ENCODE measurements at regions not wholly inside any gene's neighbourhood (a gene's known extent, or its start where the extent isn't known, plus 50 kb on each side); places are given as distances from the start of the nearest gene placed in this dataset.

DNA sequence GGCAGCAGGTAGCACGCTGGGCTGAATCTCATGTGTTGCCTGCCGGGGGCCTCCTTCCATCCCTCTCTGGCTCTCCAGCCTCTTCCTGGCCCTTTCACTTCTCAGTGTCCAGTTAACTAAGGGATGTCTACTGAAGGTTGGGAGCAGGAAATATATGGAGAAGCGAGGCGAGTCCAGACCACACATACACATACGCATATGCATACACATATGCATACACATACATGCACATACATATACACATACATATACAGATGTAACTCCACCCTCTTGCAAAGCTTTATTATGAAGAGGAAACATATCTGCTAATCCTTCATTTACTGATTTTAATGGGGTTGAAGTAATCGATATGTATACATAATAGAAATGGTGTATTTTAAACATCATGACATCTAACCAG is 636.1 kb upstream of the CCDC179 start:
- no peak overlapping the region for H3K4me3 ChIP-seq
- TF ChIP-seq, protein P1, sequence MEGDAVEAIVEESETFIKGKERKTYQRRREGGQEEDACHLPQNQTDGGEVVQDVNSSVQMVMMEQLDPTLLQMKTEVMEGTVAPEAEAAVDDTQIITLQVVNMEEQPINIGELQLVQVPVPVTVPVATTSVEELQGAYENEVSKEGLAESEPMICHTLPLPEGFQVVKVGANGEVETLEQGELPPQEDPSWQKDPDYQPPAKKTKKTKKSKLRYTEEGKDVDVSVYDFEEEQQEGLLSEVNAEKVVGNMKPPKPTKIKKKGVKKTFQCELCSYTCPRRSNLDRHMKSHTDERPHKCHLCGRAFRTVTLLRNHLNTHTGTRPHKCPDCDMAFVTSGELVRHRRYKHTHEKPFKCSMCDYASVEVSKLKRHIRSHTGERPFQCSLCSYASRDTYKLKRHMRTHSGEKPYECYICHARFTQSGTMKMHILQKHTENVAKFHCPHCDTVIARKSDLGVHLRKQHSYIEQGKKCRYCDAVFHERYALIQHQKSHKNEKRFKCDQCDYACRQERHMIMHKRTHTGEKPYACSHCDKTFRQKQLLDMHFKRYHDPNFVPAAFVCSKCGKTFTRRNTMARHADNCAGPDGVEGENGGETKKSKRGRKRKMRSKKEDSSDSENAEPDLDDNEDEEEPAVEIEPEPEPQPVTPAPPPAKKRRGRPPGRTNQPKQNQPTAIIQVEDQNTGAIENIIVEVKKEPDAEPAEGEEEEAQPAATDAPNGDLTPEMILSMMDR (IDR thresholded peaks at IDR 0.05), result no peak
- TF ChIP-seq POLR2AphosphoS5 (IDR thresholded peaks at IDR 0.05; ENCODE audit: insufficient read depth in 1 of 2, low read depth in 1 of 2) (no peak), POLR2A (IDR thresholded peaks at IDR 0.05) (no peak)
- intact Hi-C loops (cut with DNase I), result no loop called here
- H3K36me3 ChIP-seq, result no peaks in the 10 kb centered on the region
- H3K9me3 ChIP-seq, result no peaks in the 10 kb centered on the region
- no peak for DNase-seq (ENCODE audit: extremely low spot score in 2 of 2)
- H3K27ac ChIP-seq, result no peak overlapping the region
- H3K27me3 ChIP-seq, result no peaks in the 10 kb centered on the region
- H3K4me1 ChIP-seq, result no peaks in the 10 kb centered on the region

DNA sequence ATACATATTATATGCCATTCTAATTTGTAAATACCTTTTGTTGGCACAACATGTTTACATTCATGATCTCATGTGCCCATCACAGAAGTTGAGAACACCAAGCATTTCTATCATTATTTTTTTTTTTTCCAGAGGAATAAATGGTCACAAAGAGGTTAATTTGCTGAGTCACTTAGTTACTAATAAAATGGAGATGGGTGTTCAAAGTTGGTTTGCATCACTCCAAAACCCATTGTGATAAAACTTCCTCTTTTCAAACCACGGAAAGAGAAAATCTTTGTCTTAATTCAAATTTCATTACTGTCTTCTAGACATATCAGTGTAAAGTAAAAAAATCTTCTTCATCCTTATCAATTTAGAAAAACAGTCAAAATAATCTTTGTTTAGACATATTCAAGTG is 636.8 kb upstream of the CCDC179 start:
- Histone ChIP-seq H3K4me1 (no peaks in the 10 kb centered on the region), H3K4me3 (no peak overlapping the region), H3K9me3 (no peaks in the 10 kb centered on the region), H3K27ac (no peak overlapping the region), H3K36me3 (no peaks in the 10 kb centered on the region), H3K27me3 (no peaks in the 10 kb centered on the region)
- intact Hi-C loops (cut with DNase I), result no loop called here
- TF ChIP-seq, protein P1 (IDR thresholded peaks at IDR 0.05), result no peak
- TF ChIP-seq POLR2A (IDR thresholded peaks at IDR 0.05), result no peak
- no peak for DNase-seq (ENCODE audit: extremely low spot score in 2 of 2)

DNA sequence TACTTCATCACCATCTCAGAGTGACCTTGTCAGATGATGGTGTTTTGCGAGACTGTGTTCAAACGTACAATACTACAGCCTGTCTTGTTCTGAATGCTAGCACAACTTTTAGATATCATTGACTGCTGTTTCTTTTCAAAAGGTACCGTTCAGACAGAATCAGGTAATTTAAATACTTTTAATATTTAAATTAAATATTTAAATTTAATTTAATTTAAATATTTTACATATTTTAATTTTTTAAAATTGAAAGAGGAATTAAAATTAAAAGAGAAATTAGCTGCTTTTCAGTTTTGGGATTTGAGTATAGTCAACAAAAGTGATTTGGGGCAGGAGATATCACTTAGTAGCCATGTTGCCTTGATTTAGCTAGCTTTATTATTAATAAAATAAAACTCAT is 642.1 kb upstream of the CCDC179 start:
- H3K36me3 ChIP-seq, result no peaks in the 10 kb centered on the region
- no peaks in the 10 kb centered on the region for H3K4me1 ChIP-seq
- TF ChIP-seq, protein P1 (IDR thresholded peaks at IDR 0.05), result no peak
- no peak for TF ChIP-seq POLR2AphosphoS5 (IDR thresholded peaks at IDR 0.05; ENCODE audit: insufficient read depth in 1 of 2, low read depth in 1 of 2)
- no peak for TF ChIP-seq POLR2A (IDR thresholded peaks at IDR 0.05)
- H3K27ac ChIP-seq, result no peak overlapping the region
- DNase-seq (ENCODE audit: extremely low spot score in 2 of 2), result no peak
- H3K4me3 ChIP-seq, result no peak overlapping the region
- H3K27me3 ChIP-seq, result no peaks in the 10 kb centered on the region
- H3K9me3 ChIP-seq, result no peaks in the 10 kb centered on the region
- intact Hi-C loops (cut with DNase I), result no loop called here

DNA sequence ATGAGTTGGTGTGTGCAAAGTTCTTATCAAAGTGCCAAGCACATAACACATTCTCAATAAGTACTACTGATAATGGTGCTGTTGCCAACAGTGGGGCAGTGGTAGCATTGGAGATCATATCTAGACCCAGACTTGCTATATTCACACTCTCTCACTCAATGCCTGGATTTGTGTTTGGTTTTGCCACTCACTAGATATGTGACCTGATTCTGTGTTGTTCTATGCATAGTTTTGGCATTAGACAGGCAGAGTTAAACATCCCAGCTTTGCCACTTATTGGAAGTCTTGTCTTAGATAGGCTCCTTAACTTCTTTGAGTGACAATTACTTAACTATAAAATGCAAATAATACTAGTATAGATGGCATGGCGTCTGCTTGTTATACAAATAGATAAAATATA is 642.6 kb upstream of the CCDC179 start:
- H3K4me3 ChIP-seq, result no peak overlapping the region
- H3K27me3 ChIP-seq, result no peaks in the 10 kb centered on the region
- intact Hi-C loops (cut with DNase I), result no loop called here
- H3K36me3 ChIP-seq, result no peaks in the 10 kb centered on the region
- no peaks in the 10 kb centered on the region for H3K9me3 ChIP-seq
- H3K27ac ChIP-seq, result no peak overlapping the region
- TF ChIP-seq POLR2AphosphoS5 (IDR thresholded peaks at IDR 0.05; ENCODE audit: insufficient read depth in 1 of 2, low read depth in 1 of 2) (no peak), POLR2A (IDR thresholded peaks at IDR 0.05) (no peak)
- TF ChIP-seq, protein P1 (IDR thresholded peaks at IDR 0.05), result no peak
- DNase-seq (ENCODE audit: extremely low spot score in 2 of 2), result no peak
- H3K4me1 ChIP-seq, result no peaks in the 10 kb centered on the region

DNA sequence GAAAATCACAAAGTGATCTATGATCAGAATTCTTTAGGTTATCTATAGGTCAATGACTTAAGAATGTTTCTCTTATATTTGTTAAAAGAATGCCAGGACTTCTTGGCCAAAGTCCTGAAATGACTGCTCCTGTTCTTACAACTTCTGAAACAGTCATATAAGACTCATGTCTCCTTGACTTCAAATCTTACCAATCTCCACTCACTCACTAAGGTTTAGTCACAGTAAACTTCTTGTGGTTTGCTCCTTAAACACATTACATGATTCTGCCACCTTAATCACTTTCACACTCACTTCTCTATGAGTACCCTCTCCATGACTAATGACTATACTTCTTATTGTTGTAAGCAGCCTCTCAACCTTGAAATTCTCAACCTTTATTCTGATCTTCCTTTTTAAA is 648.7 kb upstream of the CCDC179 start:
- intact Hi-C loops (cut with DNase I), result no loop called here
- TF ChIP-seq POLR2AphosphoS5 (IDR thresholded peaks at IDR 0.05; ENCODE audit: insufficient read depth in 1 of 2, low read depth in 1 of 2) (no peak), POLR2A (IDR thresholded peaks at IDR 0.05) (no peak)
- TF ChIP-seq, protein P1 (IDR thresholded peaks at IDR 0.05), result no peak
- no peaks in the 10 kb centered on the region for H3K9me3 ChIP-seq
- H3K36me3 ChIP-seq, result no peaks in the 10 kb centered on the region
- H3K27me3 ChIP-seq, result no peaks in the 10 kb centered on the region
- DNase-seq (ENCODE audit: extremely low spot score in 2 of 2), result no peak
- H3K27ac ChIP-seq, result no peak overlapping the region
- H3K4me3 ChIP-seq, result no peak overlapping the region
- H3K4me1 ChIP-seq, result no peaks in the 10 kb centered on the region
